ENCODE measurements at regions not wholly inside any gene's neighbourhood (a gene's known extent, or its start where the extent isn't known, plus 50 kb on each side); places are given as distances from the start of the nearest gene placed in this dataset.

GRCh38 chr18:45399146-45399545, 216.1 kb upstream of the SLC14A2 start:
- TF ChIP-seq MAX (IDR thresholded peaks at IDR 0.05; ENCODE audit: low read depth, low read length) (no peak), POLR2A (IDR thresholded peaks at IDR 0.05; ENCODE audit: extremely low read depth, insufficient read length) (no peak), MYC (IDR thresholded peaks at IDR 0.05; ENCODE audit: low read depth, low read length) (no peak)
- TF ChIP-seq, protein P1, sequence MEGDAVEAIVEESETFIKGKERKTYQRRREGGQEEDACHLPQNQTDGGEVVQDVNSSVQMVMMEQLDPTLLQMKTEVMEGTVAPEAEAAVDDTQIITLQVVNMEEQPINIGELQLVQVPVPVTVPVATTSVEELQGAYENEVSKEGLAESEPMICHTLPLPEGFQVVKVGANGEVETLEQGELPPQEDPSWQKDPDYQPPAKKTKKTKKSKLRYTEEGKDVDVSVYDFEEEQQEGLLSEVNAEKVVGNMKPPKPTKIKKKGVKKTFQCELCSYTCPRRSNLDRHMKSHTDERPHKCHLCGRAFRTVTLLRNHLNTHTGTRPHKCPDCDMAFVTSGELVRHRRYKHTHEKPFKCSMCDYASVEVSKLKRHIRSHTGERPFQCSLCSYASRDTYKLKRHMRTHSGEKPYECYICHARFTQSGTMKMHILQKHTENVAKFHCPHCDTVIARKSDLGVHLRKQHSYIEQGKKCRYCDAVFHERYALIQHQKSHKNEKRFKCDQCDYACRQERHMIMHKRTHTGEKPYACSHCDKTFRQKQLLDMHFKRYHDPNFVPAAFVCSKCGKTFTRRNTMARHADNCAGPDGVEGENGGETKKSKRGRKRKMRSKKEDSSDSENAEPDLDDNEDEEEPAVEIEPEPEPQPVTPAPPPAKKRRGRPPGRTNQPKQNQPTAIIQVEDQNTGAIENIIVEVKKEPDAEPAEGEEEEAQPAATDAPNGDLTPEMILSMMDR (IDR thresholded peaks at IDR 0.05; ENCODE audit: low read depth, low read length): no peak
- no peak overlapping the region for H3K4me3 ChIP-seq (ENCODE audit: low read depth, low read length)
- no peak for DNase-seq (ENCODE audit: low read depth)

DNA sequence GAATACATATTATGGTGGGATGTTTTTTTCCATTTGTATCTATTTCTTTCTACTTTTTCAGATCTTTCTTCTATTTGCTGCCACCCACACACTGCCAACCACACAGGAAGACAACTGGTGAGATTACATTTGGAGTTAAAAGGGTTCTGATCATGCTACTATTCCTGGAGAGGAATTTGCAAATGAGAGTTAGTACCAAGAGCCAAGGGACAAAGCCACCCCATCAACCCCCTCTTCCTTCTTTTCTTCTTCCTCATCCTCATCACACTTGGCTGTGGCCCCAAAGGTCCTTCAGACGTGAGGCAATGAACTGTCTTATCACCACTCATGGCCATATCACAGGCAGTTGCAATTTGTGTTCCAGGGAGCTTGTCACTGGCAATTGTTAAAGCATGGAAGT, 215.6 kb upstream of the SLC14A2 start:
- no peak for DNase-seq (ENCODE audit: low read depth)
- TF ChIP-seq MYC (IDR thresholded peaks at IDR 0.05; ENCODE audit: low read depth, low read length) (no peak), MAX (IDR thresholded peaks at IDR 0.05; ENCODE audit: low read depth, low read length) (no peak), POLR2A (IDR thresholded peaks at IDR 0.05; ENCODE audit: extremely low read depth, insufficient read length) (no peak)
- TF ChIP-seq, protein P1 (IDR thresholded peaks at IDR 0.05; ENCODE audit: low read depth, low read length): no peak

GRCh38 chr18:45402485-45403056, 212.7 kb upstream of the SLC14A2 start:
- no peak overlapping the region for H3K4me3 ChIP-seq (ENCODE audit: low read depth, low read length)
- DNase-seq (ENCODE audit: low read depth): no peak
- TF ChIP-seq MYC (IDR thresholded peaks at IDR 0.05; ENCODE audit: low read depth, low read length) (no peak), MAX (IDR thresholded peaks at IDR 0.05; ENCODE audit: low read depth, low read length) (no peak), POLR2A (IDR thresholded peaks at IDR 0.05; ENCODE audit: extremely low read depth, insufficient read length) (no peak)
- TF ChIP-seq, protein P1 (IDR thresholded peaks at IDR 0.05; ENCODE audit: low read depth, low read length): no peak

More for the DNA sequence above, 215.6 kb upstream of the SLC14A2 start:
- H3K4me3 ChIP-seq (ENCODE audit: low read depth, low read length): no peak overlapping the region

GRCh38 chr18:45403341-45404049, 211.8 kb upstream of the SLC14A2 start:
- no peak for DNase-seq (ENCODE audit: low read depth)
- no peak for TF ChIP-seq MYC (IDR thresholded peaks at IDR 0.05; ENCODE audit: low read depth, low read length)
- TF ChIP-seq MAX (IDR thresholded peaks at IDR 0.05; ENCODE audit: low read depth, low read length): no peak
- TF ChIP-seq POLR2A (IDR thresholded peaks at IDR 0.05; ENCODE audit: extremely low read depth, insufficient read length): no peak
- H3K4me3 ChIP-seq (ENCODE audit: low read depth, low read length): no peak overlapping the region

DNA sequence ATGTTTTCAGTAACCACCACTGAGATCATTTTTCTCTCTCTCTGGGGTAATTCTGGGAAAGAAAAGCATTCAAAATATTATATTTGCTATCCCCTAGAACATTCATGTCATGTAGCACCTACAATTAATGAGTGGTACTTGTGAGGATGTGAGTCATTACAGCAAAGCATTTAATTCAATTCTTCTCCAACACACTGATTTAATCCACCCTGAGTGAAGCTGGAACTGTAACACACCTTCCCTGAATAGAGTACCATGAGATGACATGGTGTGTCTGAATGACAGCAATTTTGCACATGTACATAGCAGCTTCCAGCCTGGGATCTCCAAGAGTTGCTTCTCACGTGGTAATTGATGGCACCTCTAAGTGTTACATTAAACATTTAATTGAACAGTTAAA, 207.1 kb upstream of the SLC14A2 start:
- TF ChIP-seq POLR2A (IDR thresholded peaks at IDR 0.05; ENCODE audit: extremely low read depth, insufficient read length) (no peak), MAX (IDR thresholded peaks at IDR 0.05; ENCODE audit: low read depth, low read length) (no peak), MYC (IDR thresholded peaks at IDR 0.05; ENCODE audit: low read depth, low read length) (no peak)
- TF ChIP-seq, protein P1 (IDR thresholded peaks at IDR 0.05; ENCODE audit: low read depth, low read length): no peak
- H3K4me3 ChIP-seq (ENCODE audit: low read depth, low read length): no peak overlapping the region
- DNase-seq (ENCODE audit: low read depth): no peak

DNA sequence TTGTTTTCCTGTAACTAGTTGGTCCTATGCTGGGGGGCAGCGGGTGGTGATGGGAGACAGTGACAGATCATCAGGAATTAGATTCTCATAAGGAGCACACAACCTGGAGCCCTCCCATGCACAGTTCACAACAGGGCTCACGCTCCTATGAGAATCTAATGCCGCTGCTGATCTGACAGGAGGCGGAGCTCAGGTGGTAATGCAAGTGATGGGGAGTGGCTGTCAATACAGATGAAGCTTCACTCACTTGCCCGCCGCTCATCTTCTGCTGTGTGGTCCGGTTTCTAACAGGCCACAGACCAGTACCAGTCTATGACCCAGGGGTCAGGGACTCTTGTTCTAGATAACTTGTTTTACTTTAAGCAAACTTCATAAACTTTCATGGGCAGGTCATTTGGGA, 205.3 kb upstream of the SLC14A2 start:
- H3K4me3 ChIP-seq (ENCODE audit: low read depth, low read length): no peak overlapping the region
- DNase-seq (ENCODE audit: low read depth): no peak
- no peak for TF ChIP-seq MAX (IDR thresholded peaks at IDR 0.05; ENCODE audit: low read depth, low read length)
- TF ChIP-seq MYC (IDR thresholded peaks at IDR 0.05; ENCODE audit: low read depth, low read length): no peak
- TF ChIP-seq POLR2A (IDR thresholded peaks at IDR 0.05; ENCODE audit: extremely low read depth, insufficient read length): no peak
- TF ChIP-seq, protein P1 (IDR thresholded peaks at IDR 0.05; ENCODE audit: low read depth, low read length): no peak
